HepG2 (cell line): ENCODE measurements at regions not wholly inside any gene's neighbourhood (a gene's known extent, or its start where the extent isn't known, plus 50 kb on each side); places are given as distances from the start of the nearest gene placed in this dataset.

Experiments
- ATAC-seq: fragments of 200-7000 bp; cut with Tn5 transposase; 3 replicates; pipeline ENCODE4 v1.9.1; 2020; ENCODE audit warnings: mild to moderate bottlenecking, moderate library complexity
- BruUV-seq: library from RNA; stranded (reverse); fragments of 400-500 nt; replicated peaks from 2 replicates; lab custom pipeline; 2021; lab: Mats Ljungman, UMichigan
- CTCF ChIA-PET: fragments of 300-600 bp; formaldehyde crosslinking; extraction: SDS; loops from one replicate; lab custom pipeline; 2021; ENCODE audit warnings: low total read pairs, inconsistent platforms, low intra/inter-chr PET ratio; lab: Yijun Ruan, JAX
- POLR2A ChIA-PET: fragments of 350-600 bp; sonication (Branson Sonifier 250); formaldehyde crosslinking; loops from one replicate; lab custom pipeline; 2020; ENCODE audit warnings: antibody characterized with exemption, inconsistent platforms; lab: Yijun Ruan, JAX
- DNase-seq: peaks from one replicate; pipeline ENCODE4 v3.0.0-alpha.2; 2015; ENCODE audit warnings: low spot score
- FAIRE-seq: peaks from 3 replicates; lab custom pipeline; 2011; peaks lifted over from hg19 to GRCh38; lab: Jason Lieb, UNC
- H2AFZ ChIP-seq: one replicate; pipeline ENCODE4 v1.6.1; 2011; ENCODE audit warnings: low read length, inconsistent platforms
- H3K27ac ChIP-seq: fragments of 300-600 bp; 3 replicates; pipeline ENCODE4 v1.8.0; 2011; ENCODE audit warnings: mixed run types, mild to moderate bottlenecking, mixed read lengths, low read length, inconsistent platforms; ENCODE audit not compliant: insufficient read depth; ENCODE audit errors: extremely low read length
- H3K27me3 ChIP-seq, 2 experiments: fragments of 200-600 bp in 1 of 2; 2 replicates in 1 of 2; 3 replicates in 1 of 2; pipeline versions ENCODE4 v1.6.0 to v1.8.0; 2011; ENCODE audit warnings: low read length in 2 of 2, mild to moderate bottlenecking in 2 of 2, moderate library complexity in 2 of 2, inconsistent platforms in 1 of 2; ENCODE audit not compliant: insufficient read depth in 2 of 2, control insufficient read depth in 1 of 2
- H3K36me3 ChIP-seq, 2 experiments: fragments of 200-600 bp in 1 of 2; replicated peaks in 1 of 2; 2 replicates in 1 of 2; 3 replicates in 1 of 2; pipeline versions ENCODE4 v1.5.1 to v1.8.0; 2011; ENCODE audit warnings: low read length in 2 of 2, inconsistent platforms in 1 of 2; ENCODE audit not compliant: insufficient read depth in 2 of 2, control insufficient read depth in 1 of 2
- H3K4me1 ChIP-seq: 2 replicates; pipeline ENCODE4 v1.5.1; 2012; ENCODE audit warnings: low read length, inconsistent platforms; ENCODE audit not compliant: insufficient read depth
- H3K4me2 ChIP-seq: 2 replicates; pipeline ENCODE4 v1.6.0; 2011; ENCODE audit warnings: low read depth, low read length, inconsistent platforms
- H3K4me3 ChIP-seq, 3 experiments: fragments of 200-600 bp in 1 of 3; sonication (generic), shearing (Covaris generic) in 1 of 3; replicated peaks in 1 of 3; 2 replicates each; pipeline ENCODE4 v1.5.1; 2011 to 2016; ENCODE audit warnings: low read length in 3 of 3, inconsistent platforms in 2 of 3, low read depth in 2 of 3, mild to moderate bottlenecking in 2 of 3, control low read depth in 1 of 3, mixed read lengths in 1 of 3; ENCODE audit not compliant: insufficient read depth in 1 of 3
- H3K79me2 ChIP-seq: one replicate; pipeline ENCODE4 v1.6.1; 2011; ENCODE audit warnings: low read length, inconsistent platforms; ENCODE audit not compliant: insufficient read depth
- H3K9ac ChIP-seq: 2 replicates; pipeline ENCODE4 v1.6.0; 2011; ENCODE audit warnings: mild to moderate bottlenecking, low read depth, low read length, inconsistent platforms; ENCODE audit not compliant: insufficient read depth
- H3K9me3 ChIP-seq: 2 replicates; pipeline ENCODE4 v1.5.1; 2012; ENCODE audit warnings: mild to moderate bottlenecking, low read length
- H4K20me1 ChIP-seq: 2 replicates; pipeline ENCODE4 v1.6.0; 2011; ENCODE audit warnings: inconsistent platforms, mild to moderate bottlenecking, low read length, moderate library complexity; ENCODE audit not compliant: insufficient read depth
- BATF2 ChIP-seq: sonication (generic); formaldehyde crosslinking; IDR thresholded peaks from 2 replicates; pipeline ENCODE4 v1.8.0; 2022; ENCODE audit warnings: mild to moderate bottlenecking, missing genetic modification reagents, moderate library complexity
- CHD4 ChIP-seq: fragments of 200-600 bp; sonication (generic); IDR thresholded peaks from 2 replicates; pipeline ENCODE4 v1.7.0; 2017; ENCODE audit warnings: mild to moderate bottlenecking, low read length, borderline replicate concordance
- ELF4 ChIP-seq: sonication (generic); formaldehyde crosslinking; IDR thresholded peaks from 2 replicates; pipeline ENCODE4 v1.5.0; 2020; ENCODE audit warnings: missing genetic modification reagents, mild to moderate bottlenecking, moderate library complexity, borderline replicate concordance
- ETV5 ChIP-seq: IDR thresholded peaks from 2 replicates; pipeline ENCODE4 v1.6.1; 2018; ENCODE audit warnings: missing biosample characterization, missing genetic modification reagents, inconsistent platforms, borderline replicate concordance
- RAD51 ChIP-seq: fragments of 450-650 bp; IDR thresholded peaks from 2 replicates; pipeline ENCODE4 v1.6.1; 2016; ENCODE audit warnings: borderline replicate concordance
- RARA ChIP-seq: IDR thresholded peaks from 2 replicates; pipeline ENCODE4 v1.6.1; 2016; ENCODE audit warnings: missing genetic modification reagents, missing compliant biosample characterization
- SNRNP70 ChIP-seq: fragments of 200-400 bp; formaldehyde crosslinking; IDR thresholded peaks from 2 replicates; pipeline ENCODE4 v1.6.1; 2017; ENCODE audit warnings: mild to moderate bottlenecking, low read depth, low read length, moderate library complexity
- TARDBP ChIP-seq: sonication (generic); formaldehyde crosslinking; IDR thresholded peaks from 2 replicates; pipeline ENCODE4 v1.8.0; 2022; ENCODE audit warnings: mild to moderate bottlenecking, missing genetic modification reagents
- ZNF260 ChIP-seq: sonication (generic); formaldehyde crosslinking; IDR thresholded peaks from 2 replicates; pipeline ENCODE4 v1.4.0; 2020; ENCODE audit warnings: missing genetic modification reagents, low read depth, mild to moderate bottlenecking, borderline replicate concordance
- ZNF530 ChIP-seq: sonication (generic); formaldehyde crosslinking; IDR thresholded peaks from 2 replicates; pipeline ENCODE4 v1.5.0; 2020; ENCODE audit warnings: low read depth, mild to moderate bottlenecking, missing genetic modification reagents
- ZNF546 ChIP-seq: sonication (generic); formaldehyde crosslinking; conservative IDR thresholded peaks from 2 replicates; pipeline ENCODE4 v1.8.1; 2023; ENCODE audit warnings: mild to moderate bottlenecking, missing genetic modification reagents
- WGBS: methylation state at CpG from one replicate; pipeline ENCODE4 v1.1.6; 2017; ENCODE audit warnings: low lambda C conversion rate; 5-methylcytosine and 5-hydroxymethylcytosine counted together
- in situ Hi-C: cut with HindIII; loops from 2 replicates; pipeline ENCODE4 v1.10.0; 2017; ENCODE audit warnings: low pct_unique_long_range_greater_than_20kb; ENCODE audit not compliant: extremely low pct_ligation_motif_present
- intact Hi-C: fragments of 100-400 bp; cut with micrococcal nuclease; formaldehyde crosslinking; loops from one replicate; pipeline ENCODE4 v1.10.0; 2022; ENCODE audit not compliant: unreplicated experiment

- H3K79me2 ChIP-seq, result no peaks in the 10 kb centered on the region
- H3K27ac ChIP-seq, result no peak overlapping the region
- no peak overlapping the region for H3K9ac ChIP-seq
- ATAC-seq (no peak), FAIRE-seq (no peak)
- no peaks in the 10 kb centered on the region; a peak in 1 of 5 replicates for H3K27me3 ChIP-seq
- peaks cover 88% of the 10 kb centered on the region for H3K9me3 ChIP-seq
- no peaks in the 10 kb centered on the region for H3K36me3 ChIP-seq
- H3K4me1 ChIP-seq, result no peaks in the 10 kb centered on the region
- intact Hi-C loops, result no loop called here
- no TSS peak for BruUV-seq
- in situ Hi-C loops, result no loop called here
- POLR2A ChIA-PET, result no interaction called here
- H2AFZ ChIP-seq, result no peak overlapping the region
- no peak overlapping the region for H3K4me2 ChIP-seq
- no peaks in the 10 kb centered on the region for H4K20me1 ChIP-seq
- H3K4me3 ChIP-seq, result no peak overlapping the region
- TF ChIP-seq ELF4 (CRISPR knock-in tag) (no peak), TARDBP (CRISPR knock-in tag) (no peak), ZNF546 (no peak), SNRNP70 (no peak), BATF2 (CRISPR knock-in tag) (no peak), CHD4 (no peak)
- TF ChIP-seq, all 625 proteins: peak for 0
- DNase-seq, result no peak
- CTCF ChIA-PET, result no interaction called here
Measured at GRCh38 chr18:55934821-55935220, 346.8 kb upstream of the TCF4 start.

- intact Hi-C loops, result no loop called here
- no peaks in the 10 kb centered on the region for H4K20me1 ChIP-seq
- TF ChIP-seq ZNF530 (CRISPR knock-in tag) (no peak), ETV5 (CRISPR knock-in tag) (no peak), ZNF260 (no peak), RAD51 (no peak), RARA (no peak)
- ATAC-seq, result no peak
- in situ Hi-C loops, result no loop called here
- no peak overlapping the region for H2AFZ ChIP-seq
- no peaks in the 10 kb centered on the region for H3K27me3 ChIP-seq
- H3K4me1 ChIP-seq, result no peaks in the 10 kb centered on the region
- DNase-seq, result no peak
- H3K79me2 ChIP-seq, result no peaks in the 10 kb centered on the region
- no TSS peak for BruUV-seq
- peaks cover 92% of the 10 kb centered on the region for H3K9me3 ChIP-seq
- H3K9ac ChIP-seq, result no peak overlapping the region
- no peak overlapping the region for H3K4me2 ChIP-seq
- WGBS, result 0% methylated on average over 1 of the region's 1 CpG
- ChIA-PET CTCF (no interaction called here), POLR2A (no interaction called here)
- FAIRE-seq, result no peak
- no peak overlapping the region for H3K4me3 ChIP-seq
- H3K27ac ChIP-seq, result no peak overlapping the region
- H3K36me3 ChIP-seq, result no peaks in the 10 kb centered on the region
Measured at GRCh38 chr18:55932675-55933074, 344.7 kb upstream of the TCF4 start.
